NCI-H146 treated with DMSO at 0.1 percent for 48 hours (cell line): ENCODE measurements at regions not wholly inside any gene's neighbourhood (a gene's known extent, or its start where the extent isn't known, plus 50 kb on each side); places are given as distances from the start of the nearest gene placed in this dataset.

Experiments
- DNase-seq: peaks from one replicate; lab custom pipeline; 2025; ENCODE audit not compliant: unreplicated experiment; lab: John Stamatoyannopoulos, UW

DNA sequence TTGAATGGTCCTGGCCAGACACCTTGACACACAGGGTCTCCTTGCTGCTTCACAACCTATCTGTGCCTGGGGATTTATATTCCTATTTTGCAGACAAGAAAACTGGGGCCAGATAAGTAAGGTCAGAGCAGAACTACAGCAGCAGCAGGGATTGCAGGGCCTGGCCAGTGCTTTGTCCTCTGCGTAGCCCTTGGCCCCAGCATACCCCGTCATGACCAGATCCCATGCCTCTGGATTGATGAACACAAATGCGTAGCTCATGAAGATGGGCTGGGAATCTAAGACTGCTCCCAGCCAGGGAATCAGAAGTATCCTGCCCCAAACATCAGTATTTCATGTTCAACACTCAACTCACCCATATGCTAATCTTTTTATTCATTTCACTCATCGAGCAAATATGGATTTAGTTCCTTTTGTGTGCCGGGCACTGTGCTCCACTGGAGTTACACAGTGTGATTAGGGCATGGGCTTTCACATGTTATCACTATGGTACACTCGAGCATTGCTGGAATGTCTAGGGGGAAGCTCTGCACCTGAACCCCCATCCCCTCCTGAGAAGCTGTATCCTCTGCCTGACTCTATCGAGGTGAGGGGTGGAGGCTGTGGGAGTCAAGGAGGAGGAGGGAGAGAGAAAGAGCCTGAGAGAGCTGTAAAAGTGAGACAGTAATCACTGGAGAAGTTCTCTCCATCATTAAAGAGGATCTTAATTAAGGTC lies 143.3 kb downstream of the CYP26B1 start:
- DNase-seq: no peak

DNA sequence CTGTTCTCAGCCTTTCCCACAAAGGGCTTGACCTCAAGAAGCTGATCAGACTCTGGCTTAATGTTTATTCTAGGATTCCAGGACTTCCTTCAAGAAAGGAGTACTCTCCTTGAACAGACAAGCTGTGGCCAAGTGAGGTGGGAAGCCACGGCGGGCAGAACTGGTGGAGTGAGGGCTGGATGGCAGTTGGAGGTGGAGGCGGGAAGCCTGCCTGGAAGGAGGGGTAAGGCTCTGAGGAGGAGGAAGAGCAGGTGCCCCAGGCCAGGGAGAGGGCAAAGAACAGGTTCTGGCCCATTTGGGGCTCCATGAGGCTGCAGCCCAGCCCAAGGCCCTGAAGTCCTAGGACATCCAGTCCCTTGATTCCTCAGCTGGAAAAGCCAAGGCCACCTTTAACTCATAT lies 143.9 kb downstream of the CYP26B1 start:
- no peak for DNase-seq

DNA sequence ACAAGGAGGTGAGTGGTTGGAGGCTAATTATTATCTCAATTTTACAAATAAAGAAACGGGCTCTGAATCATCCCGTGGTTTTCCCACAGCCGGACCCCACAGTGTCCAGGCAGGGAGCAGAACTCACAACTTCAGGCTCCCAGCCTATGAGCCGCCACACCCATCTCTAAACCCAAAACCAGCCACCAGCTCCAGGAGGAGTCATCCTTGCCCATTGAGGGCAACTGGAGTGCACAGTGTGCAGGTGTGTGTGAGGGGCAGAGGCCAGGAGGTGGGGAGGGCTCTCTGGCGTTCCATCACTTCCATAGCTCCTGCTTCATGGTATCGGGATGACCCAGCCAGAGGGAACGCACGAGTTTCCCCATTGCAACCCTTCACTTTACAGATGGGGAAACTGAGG lies 144.5 kb downstream of the CYP26B1 start:
- no peak for DNase-seq

DNA sequence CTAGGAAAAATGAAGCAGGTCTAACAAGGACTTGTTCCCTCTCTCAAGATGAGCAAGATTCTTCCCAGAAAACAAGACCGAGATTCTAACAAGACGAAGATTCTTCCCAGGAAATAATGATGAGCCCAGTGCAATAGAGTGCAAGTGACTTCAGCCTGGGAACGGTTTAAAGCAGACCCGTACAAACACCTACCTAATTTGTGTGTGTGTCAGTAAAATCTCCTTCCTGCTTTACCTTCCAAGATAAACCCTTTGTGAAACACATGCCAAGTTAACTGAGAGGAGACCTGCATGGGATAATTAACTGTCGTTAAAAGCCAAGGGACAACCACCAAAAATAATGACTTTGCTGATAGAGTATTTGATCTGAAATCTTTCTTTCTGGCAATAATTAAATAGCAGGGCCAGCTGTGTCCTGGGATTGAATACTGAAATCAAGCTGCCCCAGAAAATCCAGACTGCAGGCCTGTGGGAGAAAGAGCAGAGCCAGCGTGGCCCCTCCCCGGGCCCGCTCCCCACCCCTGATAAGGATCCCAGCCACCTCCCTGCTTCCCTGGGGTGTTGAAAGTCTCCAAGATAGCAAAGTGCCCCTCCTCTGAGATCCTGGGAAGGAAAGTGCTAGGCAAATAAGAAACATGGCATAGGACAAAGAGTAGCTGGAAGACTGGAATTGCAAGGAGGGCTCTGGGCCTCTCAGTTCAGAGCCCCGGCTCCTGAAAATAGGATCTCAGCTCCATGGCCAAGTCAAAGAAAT lies 145.5 kb downstream of the CYP26B1 start:
- no peak for DNase-seq

DNA sequence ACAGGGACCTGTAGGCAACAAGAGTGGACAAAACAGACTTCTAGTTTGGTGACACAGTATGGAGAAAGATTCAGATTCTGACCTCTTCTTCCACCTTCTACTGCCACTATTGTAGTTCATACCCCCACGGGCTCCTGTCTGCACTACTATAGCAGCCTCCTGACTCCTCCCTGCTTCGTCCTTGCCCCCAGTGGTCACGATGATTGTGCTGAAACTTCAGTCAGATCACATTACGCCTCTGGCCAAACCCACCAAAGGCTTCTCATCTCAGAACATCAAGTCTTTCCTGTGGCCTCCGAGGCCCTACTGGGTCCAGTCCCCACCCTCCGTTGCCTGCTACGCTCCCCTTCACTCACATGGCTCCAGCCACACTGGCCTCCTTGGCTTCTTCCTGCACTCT lies 147.6 kb downstream of the CYP26B1 start:
- DNase-seq: no peak

DNA sequence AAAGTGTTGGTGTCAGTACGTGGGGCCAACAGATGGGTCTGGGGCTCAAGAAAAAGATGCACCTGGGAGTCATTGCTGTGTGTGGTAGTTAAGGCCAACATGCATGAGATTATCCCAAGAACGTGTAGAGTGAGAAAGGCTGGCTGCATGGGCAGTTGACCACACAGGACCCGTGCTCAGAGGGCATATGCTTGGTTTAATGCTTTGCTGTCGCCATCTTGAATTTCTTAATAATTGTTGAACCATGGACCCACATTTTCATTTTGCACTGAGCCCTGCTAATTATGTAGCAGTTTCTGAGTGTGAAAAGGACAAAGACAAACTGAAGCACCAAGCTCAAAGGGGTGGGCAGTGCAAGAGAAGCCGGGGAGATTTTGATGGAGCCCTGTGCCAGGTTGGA lies 148.1 kb downstream of the CYP26B1 start:
- DNase-seq: no peak

DNA sequence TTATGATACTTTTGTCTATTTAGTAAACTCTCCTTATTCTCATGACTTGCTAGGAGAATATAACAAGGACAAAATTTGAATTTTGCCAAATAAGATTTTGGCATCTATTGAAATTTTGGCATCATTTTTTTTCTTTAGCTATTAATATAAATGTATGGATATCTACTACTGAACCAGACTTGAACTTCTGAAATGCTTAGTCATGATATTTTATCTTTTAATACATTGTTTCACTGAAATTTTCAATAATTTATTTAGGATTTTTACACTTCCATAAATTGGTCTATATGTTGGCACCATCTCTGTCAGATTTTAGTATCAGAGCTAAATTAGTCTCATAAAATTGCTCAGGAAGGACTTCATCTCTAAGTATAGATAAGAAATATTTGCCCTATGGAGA lies 149.8 kb downstream of the CYP26B1 start:
- no peak for DNase-seq

DNA sequence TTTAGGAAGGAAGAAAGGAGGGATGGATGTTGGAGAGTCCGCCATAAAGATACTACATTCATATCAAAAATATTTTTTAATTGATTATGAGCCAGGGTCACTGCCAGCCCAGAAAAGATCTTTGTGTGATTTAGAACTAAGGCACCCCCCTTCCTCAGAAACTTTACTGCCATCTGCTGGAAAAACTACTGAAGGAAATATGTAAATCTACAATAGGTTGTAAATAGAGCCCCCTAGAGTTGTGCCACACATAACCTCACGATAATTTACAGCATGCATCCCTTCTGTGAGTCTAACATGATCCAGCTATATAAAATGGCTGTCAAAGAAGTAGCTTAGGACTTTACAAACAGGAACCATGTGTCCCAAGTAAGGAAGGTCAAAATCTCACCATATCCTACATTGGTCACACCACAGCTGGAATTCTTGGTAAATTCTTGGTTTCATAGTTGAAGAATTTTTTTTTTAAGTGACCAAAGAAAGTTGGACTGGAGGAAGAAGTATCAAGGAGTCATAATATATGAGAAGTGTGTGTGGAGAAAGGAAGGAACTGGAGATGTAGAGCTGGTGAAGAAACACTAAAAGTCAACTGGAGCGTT lies 152.5 kb downstream of the CYP26B1 start:
- peak; percentile 60 for DNase-seq

DNA sequence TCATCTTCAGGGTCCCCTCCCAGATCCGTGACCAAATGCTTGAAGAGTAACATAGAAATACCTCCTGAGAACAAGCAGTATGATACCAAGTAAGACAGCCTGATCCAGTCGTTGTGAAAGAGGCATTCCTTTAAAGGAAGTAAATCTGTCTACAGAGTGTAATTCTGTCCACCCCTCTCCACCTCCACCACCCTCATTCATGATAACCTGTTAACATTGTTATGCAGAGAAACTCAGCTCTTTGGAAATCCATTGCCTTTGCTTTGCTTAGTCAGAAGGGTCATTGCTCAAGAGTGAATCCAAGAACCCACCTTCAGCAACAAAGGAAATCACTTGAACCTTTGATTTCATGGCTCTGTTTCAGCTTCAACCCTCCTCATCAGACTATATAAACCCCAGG lies 155.6 kb downstream of the CYP26B1 start:
- no peak for DNase-seq

DNA sequence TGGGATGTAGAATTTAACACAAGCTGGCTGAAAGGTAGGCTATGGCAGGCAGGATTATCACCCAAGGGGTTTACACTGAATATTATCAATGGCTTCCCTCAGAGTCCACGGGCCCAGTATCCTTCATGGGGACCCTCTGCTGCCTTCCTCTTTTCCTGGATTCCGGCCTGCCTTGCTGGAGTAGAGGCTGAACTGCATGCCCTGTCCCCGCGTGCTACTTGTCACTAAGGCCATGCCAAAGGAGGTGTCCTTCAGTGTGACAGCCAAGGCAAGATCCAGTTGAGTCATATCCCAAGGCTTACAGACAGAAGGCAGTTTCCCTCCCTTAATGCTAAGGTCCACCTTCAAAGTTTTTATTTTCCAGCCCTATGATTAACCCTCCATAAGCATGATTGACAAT lies 156.3 kb downstream of the CYP26B1 start:
- DNase-seq: no peak

DNA sequence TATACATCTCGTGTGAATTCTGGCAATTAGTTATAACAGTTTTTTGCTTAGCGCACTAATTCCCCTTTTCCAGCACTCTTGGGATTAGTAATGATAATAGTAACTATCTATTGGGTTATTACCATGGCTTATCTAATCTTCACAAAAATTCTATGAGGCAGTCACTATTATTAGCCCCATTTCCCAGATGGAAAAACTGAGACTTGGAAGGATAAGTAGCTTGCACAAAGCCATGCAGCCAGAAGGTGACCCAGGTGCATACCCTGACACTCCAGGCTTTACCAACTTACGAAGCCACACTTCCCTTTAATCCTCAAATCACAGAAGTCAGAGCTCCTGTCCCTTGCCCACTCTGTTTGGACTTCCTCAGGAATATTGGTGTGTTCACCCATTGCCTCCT lies 156.8 kb downstream of the CYP26B1 start:
- DNase-seq: no peak

DNA sequence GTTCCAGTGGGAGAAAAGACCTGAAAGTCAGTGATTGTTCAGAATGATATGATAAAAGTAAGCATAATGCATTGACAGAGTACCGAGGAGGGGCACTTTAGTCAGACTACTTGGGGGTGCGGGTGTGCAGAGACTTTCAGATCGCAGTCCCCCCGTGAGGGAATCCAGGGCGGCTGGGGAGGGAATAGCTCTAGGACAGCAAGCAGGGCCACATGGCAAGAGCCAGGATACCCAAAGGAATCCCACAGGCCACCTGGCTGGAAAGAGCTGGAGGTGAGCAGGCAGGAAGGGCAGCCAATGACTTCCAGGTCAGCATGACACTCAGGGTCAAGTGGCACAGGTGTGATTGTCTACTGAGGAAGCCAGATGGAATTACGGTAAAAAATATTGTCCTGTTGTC lies 157.5 kb downstream of the CYP26B1 start:
- no peak for DNase-seq

DNA sequence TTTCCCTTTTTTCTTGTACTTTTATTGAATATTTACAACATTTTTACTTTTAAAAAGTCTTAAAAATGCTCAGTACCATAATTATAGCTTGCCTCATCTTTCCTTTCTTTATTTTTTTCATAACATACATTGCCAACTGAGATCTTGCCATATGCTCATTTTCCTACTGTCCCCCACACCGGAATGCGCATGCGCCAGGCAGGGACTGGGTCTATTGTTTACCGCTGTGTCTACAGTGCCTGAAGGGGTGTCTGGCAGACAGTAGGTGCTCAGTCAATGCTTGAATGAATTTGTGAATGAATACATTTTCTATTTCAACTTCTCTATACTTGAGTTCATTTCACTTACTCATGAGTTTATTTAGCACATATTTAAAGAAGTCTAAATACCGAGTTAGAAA lies 158.0 kb downstream of the CYP26B1 start:
- DNase-seq: no peak

DNA sequence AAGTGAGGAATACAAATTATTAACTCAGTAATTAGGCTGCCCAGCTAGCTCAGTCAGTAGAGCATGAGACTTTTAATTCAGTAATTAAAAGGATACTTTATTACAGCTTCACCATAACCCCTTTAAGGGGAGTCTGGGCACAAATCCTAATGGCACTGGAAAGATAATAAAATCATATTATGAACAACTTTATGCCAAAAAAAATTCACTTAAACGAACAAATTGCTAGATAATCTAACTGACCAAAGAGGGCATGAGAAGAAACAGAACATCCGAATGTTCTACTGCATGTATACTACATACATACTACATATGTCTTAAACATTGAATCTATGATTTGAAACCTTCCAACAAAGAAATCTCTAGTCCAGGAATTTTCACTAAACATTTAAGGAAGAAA lies 159.5 kb downstream of the CYP26B1 start:
- DNase-seq: no peak

DNA sequence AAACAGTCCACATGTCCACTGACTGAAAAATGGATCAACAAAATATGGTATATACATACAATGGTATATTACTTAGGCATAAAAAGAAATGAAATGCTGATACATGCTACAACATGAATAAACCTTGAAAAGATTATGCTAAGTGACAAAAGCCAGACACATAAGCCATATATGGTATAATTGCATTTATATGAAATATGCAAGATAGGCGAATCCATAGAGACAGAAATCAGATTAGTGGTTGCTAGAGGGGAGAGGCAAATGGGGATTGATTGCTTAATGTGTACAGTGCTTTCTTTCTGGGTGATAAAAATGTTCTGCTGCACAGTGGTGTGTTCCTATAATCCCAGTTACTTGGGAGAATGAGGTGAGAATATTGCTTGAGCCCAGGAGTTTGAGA lies 171.0 kb downstream of the CYP26B1 start:
- no peak for DNase-seq

DNA sequence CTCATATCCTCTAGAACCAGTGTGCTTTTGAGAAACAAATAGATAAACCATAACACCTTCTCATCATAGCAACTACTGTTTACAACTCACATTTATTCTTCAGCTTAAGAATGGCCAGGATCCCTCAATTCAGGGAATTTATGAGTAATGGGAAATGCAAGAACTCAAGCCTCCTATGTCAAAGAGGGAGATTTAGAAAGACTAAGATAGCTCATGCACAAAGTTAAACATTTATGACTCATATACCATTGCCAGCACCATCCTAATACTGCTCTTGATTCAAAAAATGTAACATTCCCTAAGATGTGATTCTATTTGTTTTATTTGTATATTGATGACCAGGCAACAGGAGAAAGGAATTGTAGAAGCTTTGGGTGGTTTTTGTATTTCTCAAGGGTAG lies 172.8 kb downstream of the CYP26B1 start:
- DNase-seq: no peak

DNA sequence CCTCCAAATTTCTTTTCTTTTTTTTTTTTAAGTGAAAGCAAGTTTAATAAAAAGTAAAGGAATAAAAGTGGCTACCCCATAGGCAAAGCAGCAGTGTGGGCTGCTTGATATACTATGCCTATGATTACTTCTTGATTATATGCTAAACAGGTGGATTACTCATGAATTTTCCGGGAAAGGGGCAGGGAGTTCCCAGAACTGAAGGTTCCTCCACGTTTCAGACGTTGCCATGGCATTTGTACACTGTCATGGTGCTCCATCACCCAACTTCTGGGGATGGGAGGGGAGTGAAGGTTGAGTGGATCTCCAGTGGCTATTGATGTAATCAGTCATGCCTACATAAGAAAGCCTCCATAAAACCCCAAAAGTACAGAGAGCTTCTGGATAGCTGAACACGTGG lies 176.2 kb downstream of the CYP26B1 start:
- no peak for DNase-seq

DNA sequence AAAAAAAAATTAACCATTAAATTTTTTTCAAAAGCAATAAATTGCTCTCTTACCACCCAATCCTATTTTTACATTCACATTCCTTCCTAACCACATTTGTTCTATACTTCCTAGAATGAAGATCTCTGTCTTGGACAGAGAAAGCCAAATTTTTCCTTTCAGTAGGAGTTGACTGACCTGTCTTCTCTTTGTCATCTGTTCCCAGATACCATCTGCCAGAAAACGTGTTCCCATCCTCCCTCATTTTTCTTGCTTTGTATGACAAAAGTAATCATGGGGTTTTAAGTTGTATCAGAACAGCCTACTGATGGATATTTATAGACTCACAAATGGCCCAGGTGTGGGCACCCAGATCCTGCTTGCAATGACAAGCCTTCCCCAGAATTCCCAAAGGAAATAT lies 182.1 kb downstream of the CYP26B1 start:
- DNase-seq: no peak

DNA sequence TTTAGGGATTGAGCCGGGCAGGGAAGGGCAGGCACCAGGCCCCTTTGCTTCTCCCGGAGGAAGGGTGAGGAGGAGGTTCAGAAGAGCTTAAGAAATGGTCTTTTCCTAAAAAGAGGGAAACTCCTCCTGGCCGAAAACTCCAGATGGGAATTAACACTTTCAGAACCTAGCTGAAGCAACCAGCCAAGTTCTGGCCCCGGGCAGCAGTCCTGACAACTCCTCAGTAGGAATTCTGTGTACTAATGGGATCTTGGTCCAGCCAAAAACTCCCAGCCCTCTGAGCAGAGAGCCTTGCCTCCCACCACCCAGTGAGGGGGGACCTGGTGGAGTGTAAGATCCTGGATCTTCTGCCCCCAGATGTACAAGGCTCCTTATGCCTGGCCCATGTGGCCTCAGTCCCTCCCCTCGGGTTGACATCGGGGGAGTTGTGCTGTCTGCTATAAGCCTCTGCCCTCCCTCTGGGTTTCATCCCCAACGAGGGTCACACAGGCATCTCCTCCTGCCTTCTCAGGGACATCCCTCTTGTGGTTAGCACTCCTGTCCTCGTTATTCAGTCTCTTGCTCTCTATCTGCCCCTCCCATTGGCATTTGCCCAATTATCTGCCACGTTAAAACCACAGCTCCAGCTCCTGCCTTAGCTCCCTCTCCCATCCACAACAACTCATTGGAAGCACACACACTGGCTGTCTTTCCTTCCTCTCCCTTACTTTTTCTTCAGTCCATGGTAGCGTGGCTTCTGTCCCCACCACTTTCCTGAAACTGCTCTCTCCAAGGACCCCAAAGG lies 184.6 kb downstream of the CYP26B1 start:
- no peak for DNase-seq

DNA sequence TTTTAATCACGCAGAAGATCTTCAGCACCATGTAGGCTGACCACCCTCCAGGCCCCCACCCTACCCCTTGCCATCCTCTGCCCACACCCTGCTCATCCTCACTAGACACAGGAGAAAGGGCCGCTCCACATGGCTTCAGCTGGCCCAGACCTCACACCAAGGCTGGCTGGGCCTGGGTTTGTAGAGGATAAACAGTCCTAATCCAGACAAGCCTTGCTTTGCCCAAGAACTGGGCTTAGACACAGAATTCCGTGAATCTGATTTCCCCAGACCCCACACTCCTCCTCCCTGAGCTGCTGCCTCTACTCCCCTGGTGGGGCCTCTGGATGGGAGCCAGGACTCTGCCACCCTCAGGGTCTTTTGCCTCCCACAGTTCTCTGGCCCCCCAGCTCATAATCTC lies 185.3 kb downstream of the CYP26B1 start:
- DNase-seq: no peak

DNA sequence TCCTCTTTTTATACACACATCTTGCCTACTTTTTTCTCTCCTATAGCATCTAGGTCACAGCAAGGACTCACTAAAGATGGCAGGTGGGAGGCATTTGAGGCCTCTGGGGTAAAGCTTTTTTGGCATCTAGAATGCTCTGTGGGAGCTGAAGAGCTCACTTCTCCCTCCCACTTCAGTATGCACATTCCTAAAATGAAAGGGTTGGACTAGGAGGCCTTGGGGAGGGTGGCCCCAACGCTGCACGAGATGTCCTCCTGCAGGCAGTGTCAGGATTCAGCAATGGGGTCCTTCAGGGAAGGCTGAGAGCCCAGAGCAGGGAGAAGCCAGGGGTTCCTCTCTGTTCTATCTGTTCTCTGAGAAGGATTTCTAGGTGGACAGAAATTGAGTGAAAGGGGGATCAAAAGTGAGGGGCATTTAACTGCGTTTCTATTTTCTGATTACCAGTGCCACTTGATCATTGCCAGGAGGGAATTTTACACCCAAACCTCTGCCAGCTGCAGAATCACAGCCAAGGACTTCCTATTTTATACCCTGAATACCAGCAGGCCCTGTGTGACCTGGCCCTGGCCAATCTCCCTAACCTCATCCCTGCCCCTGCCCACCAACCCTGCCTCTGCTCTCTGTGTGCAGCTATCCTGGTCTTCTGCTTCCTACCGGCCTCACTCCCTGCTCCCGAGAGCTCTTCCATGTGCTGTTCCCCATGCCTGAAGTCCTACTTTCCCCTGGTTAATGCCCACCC lies 186.2 kb downstream of the CYP26B1 start:
- no peak for DNase-seq
